A673 (cell line): ENCODE measurements at regions not wholly inside any gene's neighbourhood (a gene's known extent, or its start where the extent isn't known, plus 50 kb on each side); places are given as distances from the start of the nearest gene placed in this dataset.

Experiments used
- CTCF ChIP-seq: fragments of 300-800, 200-600 bp; sonication (generic); conservative IDR thresholded peaks from 2 replicates; pipeline ENCODE4 v1.5.1; 2017; ENCODE audit warnings: low read depth, mild to moderate bottlenecking, antibody characterized with exemption, low read length, moderate library complexity, mixed read lengths
- EZH2 ChIP-seq: fragments of 200-600 bp; sonication (generic); IDR thresholded peaks from 2 replicates; pipeline ENCODE4 v1.6.1; 2017; ENCODE audit warnings: borderline replicate concordance, low read depth, mild to moderate bottlenecking, mixed read lengths, antibody characterized with exemption, low read length; ENCODE audit not compliant: poor library complexity, severe bottlenecking

GRCh38 chr17:77779711-77780539 is 178.6 kb upstream of the TNRC6C start:
- TF ChIP-seq EZH2 (no peak), CTCF (no peak)
